H1 (cell line): ENCODE measurements at regions not wholly inside any gene's neighbourhood (a gene's known extent, or its start where the extent isn't known, plus 50 kb on each side); places are given as distances from the start of the nearest gene placed in this dataset.

Experiments
- CTCF ChIA-PET: fragments of 300-600 bp; sonication (Branson Sonifier 250); formaldehyde crosslinking; loops from one replicate; lab custom pipeline; 2021; ENCODE audit not compliant: partially characterized antibody; lab: Charles Lee
- POLR2A ChIA-PET: fragments of 300-600 bp; sonication (Branson Sonifier 250); formaldehyde crosslinking; loops from one replicate; lab custom pipeline; 2021; ENCODE audit warnings: inconsistent platforms; ENCODE audit not compliant: partially characterized antibody; lab: Charles Lee
- DNase-seq, 2 experiments: peaks; one replicate each; pipeline versions ENCODE4 v3.0.0 to v3.0.0-alpha.2; 2010 to 2022; ENCODE audit warnings: low spot score in 2 of 2, low read depth in 1 of 2, mixed read lengths in 1 of 2
- FAIRE-seq: peaks from 2 replicates; lab custom pipeline; 2011; peaks lifted over from hg19 to GRCh38; lab: Jason Lieb, UNC
- H2AFZ ChIP-seq: 2 replicates; pipeline ENCODE4 v1.8.1; 2012; ENCODE audit warnings: low read length, inconsistent platforms
- H2AK5ac ChIP-seq: 2 replicates; pipeline ENCODE4 v1.6.1; 2013; ENCODE audit warnings: low read depth, low read length
- H2BK120ac ChIP-seq: replicated peaks from 2 replicates; pipeline ENCODE3; 2013; ENCODE audit warnings: low read depth, low read length, inconsistent platforms
- H2BK12ac ChIP-seq: 2 replicates; pipeline ENCODE4 v1.6.1; 2013; ENCODE audit warnings: low read depth, low read length
- H2BK15ac ChIP-seq: 2 replicates; pipeline ENCODE4 v1.6.1; 2013; ENCODE audit warnings: low read length
- H2BK20ac ChIP-seq: 2 replicates; pipeline ENCODE4 v1.6.1; 2013; ENCODE audit warnings: low read length
- H2BK5ac ChIP-seq: 2 replicates; pipeline ENCODE4 v1.6.1; 2013; ENCODE audit warnings: low read depth, low read length
- H3K14ac ChIP-seq: 2 replicates; pipeline ENCODE4 v1.6.1; 2013; ENCODE audit warnings: inconsistent platforms; ENCODE audit not compliant: insufficient read length
- H3K18ac ChIP-seq: 2 replicates; pipeline ENCODE4 v1.6.1; 2013; ENCODE audit warnings: low read length; ENCODE audit errors: extremely low read depth
- H3K23ac ChIP-seq: 2 replicates; pipeline ENCODE4 v1.6.1; 2013; ENCODE audit warnings: inconsistent platforms; ENCODE audit not compliant: insufficient read length
- H3K23me2 ChIP-seq: 2 replicates; pipeline ENCODE4 v1.6.1; 2013; ENCODE audit warnings: low read depth, low read length
- H3K27ac ChIP-seq: 2 replicates; pipeline ENCODE4 v1.6.1; 2011; ENCODE audit warnings: low read depth, low read length, inconsistent platforms
- H3K27me3 ChIP-seq, 4 experiments: replicated peaks in 1 of 4; 1 replicate in 1 of 4; 2 replicates in 3 of 4; pipeline versions ENCODE4 v1.6.1 to v1.8.1; 2011 to 2013; ENCODE audit warnings: low read length in 3 of 4, mild to moderate bottlenecking in 3 of 4, inconsistent platforms in 2 of 4, mixed read lengths in 2 of 4, moderate library complexity in 1 of 4; ENCODE audit not compliant: control insufficient read depth in 3 of 4, insufficient read depth in 3 of 4; ENCODE audit errors: extremely low read depth in 1 of 4
- H3K36me3 ChIP-seq, 4 experiments: 2 replicates each; pipeline versions ENCODE4 v1.6.1 to v1.8.1; 2011 to 2013; ENCODE audit warnings: mild to moderate bottlenecking in 4 of 4, low read length in 3 of 4, moderate library complexity in 2 of 4, control low read depth in 1 of 4, inconsistent platforms in 1 of 4; ENCODE audit not compliant: insufficient read depth in 4 of 4, control insufficient read depth in 2 of 4
- H3K4ac ChIP-seq: replicated peaks from 2 replicates; pipeline ENCODE3; 2013; ENCODE audit warnings: low read length, low read depth, mixed read lengths, inconsistent platforms; ENCODE audit not compliant: insufficient read length
- H3K4me1 ChIP-seq, 4 experiments: replicated peaks in 1 of 4; 1 replicate in 1 of 4; 2 replicates in 3 of 4; pipeline versions ENCODE4 v1.6.1 to v1.8.1; 2011 to 2013; ENCODE audit warnings: low read length in 3 of 4, inconsistent platforms in 2 of 4, mixed read lengths in 1 of 4; ENCODE audit not compliant: insufficient read depth in 4 of 4, control insufficient read depth in 3 of 4
- H3K4me2 ChIP-seq, 2 experiments: 2 replicates each; pipeline versions ENCODE4 v1.6.1 to v1.8.1; 2011 to 2013; ENCODE audit warnings: low read depth in 2 of 2, low read length in 2 of 2, control low read depth in 1 of 2, inconsistent platforms in 1 of 2, mild to moderate bottlenecking in 1 of 2; ENCODE audit not compliant: insufficient read depth in 1 of 2
- H3K4me3 ChIP-seq, 4 experiments: fragments of 200-600, 300-600 bp in 1 of 4; sonication (generic), shearing (Covaris generic), sonication (Bioruptor Twin) in 1 of 4; 2 replicates each; pipeline versions ENCODE4 v1.5.1 to v1.8.1; 2011 to 2016; ENCODE audit warnings: low read length in 4 of 4, low read depth in 3 of 4, control low read depth in 2 of 4, inconsistent platforms in 2 of 4, mild to moderate bottlenecking in 2 of 4, mixed read lengths in 1 of 4, moderate library complexity in 1 of 4; ENCODE audit not compliant: insufficient read depth in 2 of 4; ENCODE audit errors: extremely low read depth in 1 of 4
- H3K56ac ChIP-seq: replicated peaks from 2 replicates; pipeline ENCODE3; 2013; ENCODE audit warnings: low read depth, mild to moderate bottlenecking, mixed read lengths, low read length, inconsistent platforms; ENCODE audit not compliant: insufficient read length
- H3K79me1 ChIP-seq: 2 replicates; pipeline ENCODE4 v1.6.1; 2013; ENCODE audit warnings: low read depth, low read length, control low read depth
- H3K79me2 ChIP-seq, 2 experiments: 2 replicates each; pipeline versions ENCODE4 v1.6.1 to v1.8.1; 2012 to 2013; ENCODE audit warnings: low read length in 2 of 2, mild to moderate bottlenecking in 2 of 2, inconsistent platforms in 1 of 2; ENCODE audit not compliant: insufficient read depth in 2 of 2, control insufficient read depth in 1 of 2
- H3K9ac ChIP-seq, 4 experiments: replicated peaks in 1 of 4; 1 replicate in 1 of 4; 2 replicates in 3 of 4; pipeline versions ENCODE4 v1.6.1 to v1.8.1; 2011 to 2013; ENCODE audit warnings: low read depth in 3 of 4, low read length in 3 of 4, control low read depth in 2 of 4, mild to moderate bottlenecking in 2 of 4, moderate library complexity in 2 of 4, inconsistent platforms in 1 of 4; ENCODE audit errors: extremely low read depth in 1 of 4
- H3K9me3 ChIP-seq, 2 experiments: 2 replicates each; pipeline versions ENCODE4 v1.6.1 to v1.8.1; 2012 to 2013; ENCODE audit warnings: mild to moderate bottlenecking in 2 of 2, moderate library complexity in 2 of 2, control low read depth in 1 of 2, inconsistent platforms in 1 of 2, low read depth in 1 of 2, low read length in 1 of 2, mixed read lengths in 1 of 2; ENCODE audit not compliant: insufficient read depth in 2 of 2
- H4K20me1 ChIP-seq, 2 experiments: replicated peaks in 1 of 2; 2 replicates each; pipeline versions ENCODE3 to v1.8.1; 2011 to 2013; ENCODE audit warnings: inconsistent platforms in 2 of 2, low read length in 2 of 2, mild to moderate bottlenecking in 1 of 2; ENCODE audit not compliant: insufficient read depth in 2 of 2, control insufficient read depth in 1 of 2
- H4K5ac ChIP-seq: 2 replicates; pipeline ENCODE4 v1.6.1; 2013; ENCODE audit warnings: low read length, low read depth, mixed read lengths, inconsistent platforms; ENCODE audit not compliant: insufficient read length
- H4K8ac ChIP-seq: 2 replicates; pipeline ENCODE4 v1.8.0; 2013; ENCODE audit warnings: mild to moderate bottlenecking, moderate library complexity, low read length, inconsistent platforms; ENCODE audit not compliant: insufficient read depth; ENCODE audit errors: extremely low read depth
- H4K91ac ChIP-seq: replicated peaks from 2 replicates; pipeline ENCODE3; 2013; ENCODE audit warnings: low read length, mixed read lengths, inconsistent platforms; ENCODE audit not compliant: insufficient read length
- ASH2L ChIP-seq: fragments of 200-600, 300-600 bp; sonication (generic); IDR thresholded peaks from one replicate; pipeline ENCODE4 v1.7.1; 2017; ENCODE audit warnings: low read length
- ATF3 ChIP-seq: IDR thresholded peaks from 2 replicates; pipeline ENCODE4 v1.6.1; 2011; ENCODE audit warnings: low read depth, mild to moderate bottlenecking, low read length; ENCODE audit not compliant: insufficient read depth
- BACH1 ChIP-seq: IDR thresholded peaks from 2 replicates; pipeline ENCODE4 v1.6.1; 2012; ENCODE audit warnings: low read length, improper control_type of control experiment
- BCL11A ChIP-seq, 2 experiments: IDR thresholded peaks; one replicate each; pipeline ENCODE4 v1.6.1; 2011; ENCODE audit warnings: low read depth in 2 of 2, low read length in 2 of 2, mild to moderate bottlenecking in 2 of 2
- BRCA1 ChIP-seq: IDR thresholded peaks from 2 replicates; pipeline ENCODE4 v1.6.1; 2012; ENCODE audit warnings: low read depth, low read length, improper control_type of control experiment
- CBX5 ChIP-seq: fragments of 300-800, 300-1000 bp; sonication (generic); IDR thresholded peaks from 2 replicates; pipeline ENCODE4 v1.7.1; 2016; ENCODE audit warnings: antibody characterized with exemption, low read length, low read depth
- CREB1 ChIP-seq: IDR thresholded peaks from 2 replicates; pipeline ENCODE4 v1.6.1; 2012; ENCODE audit warnings: inconsistent platforms
- HDAC2 ChIP-seq, 2 experiments: fragments of 300-600 bp in 1 of 2; sonication (generic) in 1 of 2; IDR thresholded peaks; 2 replicates each; pipeline ENCODE4 v1.6.1; 2011 to 2012; ENCODE audit warnings: low read depth in 2 of 2, low read length in 2 of 2, mild to moderate bottlenecking in 2 of 2, moderate library complexity in 2 of 2, borderline replicate concordance in 1 of 2, inconsistent platforms in 1 of 2
- JUN ChIP-seq: IDR thresholded peaks from 2 replicates; pipeline ENCODE4 v1.6.1; 2011; ENCODE audit warnings: low read depth, mild to moderate bottlenecking, improper control_type of control experiment, low read length
- JUND ChIP-seq: IDR thresholded peaks from 2 replicates; pipeline ENCODE4 v1.6.1; 2011; ENCODE audit warnings: mild to moderate bottlenecking, improper control_type of control experiment, low read length
- SP1 ChIP-seq: IDR thresholded peaks from 2 replicates; pipeline ENCODE4 v1.6.1; 2011; ENCODE audit warnings: low read depth, low read length
- TAF7 ChIP-seq: optimal IDR thresholded peaks from 2 replicates; pipeline ENCODE3; 2011; ENCODE audit warnings: low read depth, mild to moderate bottlenecking, inconsistent platforms, low read length, moderate library complexity, borderline replicate concordance
- TCF12 ChIP-seq: IDR thresholded peaks from 2 replicates; pipeline ENCODE4 v1.6.1; 2011; ENCODE audit warnings: low read depth, mild to moderate bottlenecking, low read length
- WGBS, 2 experiments: shearing (Covaris generic) in 1 of 2; methylation state at CpG; one replicate each; pipeline versions ENCODE4 v1.1.6 to v1.1.7; 2013 to 2015; ENCODE audit warnings: low lambda C conversion rate in 2 of 2, mixed read lengths in 2 of 2, inconsistent platforms in 1 of 2, low coverage in 1 of 2, missing lambda C conversion rate in 1 of 2; ENCODE audit not compliant: insufficient replicate concordance in 2 of 2, insufficient coverage in 1 of 2, insufficient read length in 1 of 2; ENCODE audit errors: extremely low coverage in 1 of 2, missing lambda C conversion rate in 1 of 2; 5-methylcytosine and 5-hydroxymethylcytosine counted together
- TF ChIP-seq, protein P1 (sequence below): IDR thresholded peaks from 2 replicates; pipeline ENCODE4 v1.6.1; 2012; ENCODE audit warnings: low read length, inconsistent platforms

GRCh38 chr12:75592086-75592485, 80.7 kb upstream of the KRR1 start:
- Histone ChIP-seq H2AK5ac (no peak overlapping the region), H3K23ac (no peak overlapping the region), H3K4ac (no peak overlapping the region), H2BK120ac (no peak overlapping the region), H3K4me3 (no peak overlapping the region), H3K23me2 (no peaks in the 10 kb centered on the region), H3K56ac (no peak overlapping the region), H3K79me1 (no peaks in the 10 kb centered on the region), H2BK5ac (no peak overlapping the region), H3K4me2 (no peak overlapping the region), H4K20me1 (no peaks in the 10 kb centered on the region), H4K5ac (no peak overlapping the region), H3K4me1 (no peaks in the 10 kb centered on the region; a peak in 1 of 7 replicates), H2BK20ac (no peak overlapping the region), H3K9me3 (no peaks in the 10 kb centered on the region), H2BK12ac (no peak overlapping the region), H2AFZ (no peak overlapping the region), H3K9ac (no peak overlapping the region), H3K18ac (no peak overlapping the region), H3K27me3 (no peaks in the 10 kb centered on the region), H3K14ac (no peak overlapping the region), H3K36me3 (no peaks in the 10 kb centered on the region), H3K79me2 (no peaks in the 10 kb centered on the region), H4K8ac (no peak overlapping the region), H3K27ac (no peak overlapping the region), H2BK15ac (no peak overlapping the region), H4K91ac (no peak overlapping the region)
- 96% methylated on average over 5 of the region's 5 CpGs; no CpG with 5 or more reads in 1 of the 2 experiments for WGBS, 2 experiments
- no peak for DNase-seq
- POLR2A ChIA-PET: no interaction called here
- FAIRE-seq: no peak
- CTCF ChIA-PET: interaction anchor here (1.0 to 1.4 kb wide), 2 partner anchors 11 to 19 kb away, joined by 3 to 4 read pairs; no protein-coding TSS in a partner anchor
- TF ChIP-seq JUN (no peak), TAF7 (no peak), TCF12 (no peak), BCL11A (IDR thresholded peaks at IDR 0.05; ENCODE audit: low read depth in 2 of 2, low read length in 2 of 2) (no peak), BRCA1 (no peak), BACH1 (no peak), ATF3 (no peak), SP1 (no peak), JUND (no peak), ASH2L (no peak), HDAC2 (IDR thresholded peaks at IDR 0.05; ENCODE audit: borderline replicate concordance in 1 of 2, low read depth in 2 of 2, low read length in 2 of 2) (no peak), CREB1 (no peak), CBX5 (no peak)
- TF ChIP-seq, protein P1, sequence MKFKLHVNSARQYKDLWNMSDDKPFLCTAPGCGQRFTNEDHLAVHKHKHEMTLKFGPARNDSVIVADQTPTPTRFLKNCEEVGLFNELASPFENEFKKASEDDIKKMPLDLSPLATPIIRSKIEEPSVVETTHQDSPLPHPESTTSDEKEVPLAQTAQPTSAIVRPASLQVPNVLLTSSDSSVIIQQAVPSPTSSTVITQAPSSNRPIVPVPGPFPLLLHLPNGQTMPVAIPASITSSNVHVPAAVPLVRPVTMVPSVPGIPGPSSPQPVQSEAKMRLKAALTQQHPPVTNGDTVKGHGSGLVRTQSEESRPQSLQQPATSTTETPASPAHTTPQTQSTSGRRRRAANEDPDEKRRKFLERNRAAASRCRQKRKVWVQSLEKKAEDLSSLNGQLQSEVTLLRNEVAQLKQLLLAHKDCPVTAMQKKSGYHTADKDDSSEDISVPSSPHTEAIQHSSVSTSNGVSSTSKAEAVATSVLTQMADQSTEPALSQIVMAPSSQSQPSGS: no peak
